ENCODE measurements at regions not wholly inside any gene's neighbourhood (a gene's known extent, or its start where the extent isn't known, plus 50 kb on each side); places are given as distances from the start of the nearest gene placed in this dataset.
"Not testable (repeated sequence)": the region's sequence is repeated elsewhere in the genome, so short reads cannot be mapped to it uniquely, and the experiment has no call there.

DNA sequence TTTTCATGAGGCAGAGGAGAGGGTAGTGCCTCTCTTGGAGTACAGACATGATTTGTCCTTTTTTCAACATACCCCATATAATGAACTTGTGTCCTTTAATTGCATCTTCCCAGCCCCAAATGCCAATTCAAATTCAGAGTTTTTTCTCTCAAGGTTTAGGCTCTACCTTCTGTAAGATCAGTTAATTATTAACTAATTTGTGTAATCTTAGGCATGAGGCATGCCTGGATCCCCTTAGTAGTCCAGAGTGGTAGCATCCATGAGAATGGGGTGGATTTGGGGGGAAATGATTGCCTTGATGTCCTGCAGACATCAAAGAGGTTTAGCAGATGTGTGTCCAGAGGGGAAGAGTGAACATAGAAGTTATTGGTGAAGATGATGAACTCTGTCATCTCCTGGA lies 533.3 kb downstream of the LRRC70 start:
- DNase-seq (ENCODE audit: low spot score), result no peak

DNA sequence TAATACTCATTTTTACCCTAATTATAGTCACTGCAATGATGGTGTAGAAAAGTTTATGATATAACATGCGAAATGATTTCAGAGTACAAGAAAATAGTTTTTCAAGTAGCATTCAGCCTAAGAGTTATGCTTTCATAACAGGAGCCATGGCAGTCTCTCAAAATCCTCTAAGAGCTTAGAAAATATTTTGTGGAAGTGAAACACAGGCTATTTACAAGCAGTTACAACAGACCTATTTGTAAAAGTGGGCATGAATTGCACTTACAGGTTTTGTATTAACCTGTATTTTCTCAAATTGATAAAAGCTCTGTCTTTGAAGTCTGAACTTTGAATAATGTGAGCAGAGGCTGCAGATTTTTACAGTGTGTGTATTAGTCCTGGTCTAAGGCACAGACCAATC lies 523.3 kb downstream of the LRRC70 start:
- DNase-seq (ENCODE audit: low spot score), result no peak

DNA sequence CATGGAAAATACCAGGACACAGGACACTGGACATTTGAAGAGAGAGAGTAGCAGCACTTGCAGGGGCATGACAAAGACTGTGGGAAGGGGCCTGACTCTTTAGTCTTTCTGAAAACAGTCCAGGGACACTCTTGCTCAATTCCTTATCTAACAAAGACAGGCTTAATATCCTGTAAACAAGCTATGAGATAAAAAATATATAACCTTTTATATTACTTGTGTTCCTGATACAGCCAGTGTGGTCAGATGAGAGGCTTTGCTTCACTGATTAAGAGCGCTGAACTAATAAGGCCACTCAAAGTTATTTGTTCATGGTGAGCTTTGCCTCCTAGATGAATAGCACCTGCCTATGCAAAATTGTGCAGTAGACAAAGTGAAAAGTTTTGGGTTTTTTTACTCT lies 518.7 kb downstream of the LRRC70 start:
- DNase-seq (ENCODE audit: low spot score), result no peak

DNA sequence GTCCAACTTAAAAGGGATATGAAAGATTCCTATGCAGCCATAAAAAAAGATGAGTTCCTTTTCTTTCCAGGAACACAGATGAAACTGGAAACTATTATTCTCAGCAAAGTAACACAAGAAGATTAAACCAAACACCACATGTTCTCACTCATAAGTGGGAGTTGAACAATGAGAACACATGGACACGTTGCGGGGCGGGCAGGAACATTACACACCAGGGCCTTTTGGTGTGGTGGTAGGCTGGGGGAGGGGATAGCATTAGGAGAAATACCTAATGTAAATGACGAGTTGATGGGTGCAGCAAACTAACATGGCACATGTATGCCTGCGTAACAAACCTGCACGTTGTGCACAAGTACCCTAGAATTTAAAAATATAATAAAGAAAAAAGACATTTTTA lies 516.1 kb downstream of the LRRC70 start:
- DNase-seq (ENCODE audit: low spot score), result no peak

DNA sequence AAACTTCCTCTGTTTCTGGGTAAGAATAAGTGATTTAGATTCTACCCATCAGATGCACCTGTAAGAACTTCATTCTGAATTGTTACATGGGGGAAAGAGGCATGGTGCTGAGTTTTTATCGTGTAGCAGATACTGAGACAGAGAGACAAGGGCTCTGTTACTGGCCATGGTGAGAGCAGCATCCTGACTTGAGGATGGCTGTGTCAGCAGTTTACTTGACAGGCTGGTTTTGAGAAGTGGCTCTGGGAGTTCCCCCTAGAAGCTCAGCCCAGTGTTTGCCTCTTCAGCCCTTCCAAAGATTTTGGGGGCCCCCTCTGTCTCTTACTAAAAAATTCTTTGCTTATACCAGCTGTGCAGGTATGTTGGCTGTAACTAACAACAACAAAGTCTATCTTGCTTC lies 510.5 kb downstream of the LRRC70 start:
- DNase-seq (ENCODE audit: low spot score), result no peak

DNA sequence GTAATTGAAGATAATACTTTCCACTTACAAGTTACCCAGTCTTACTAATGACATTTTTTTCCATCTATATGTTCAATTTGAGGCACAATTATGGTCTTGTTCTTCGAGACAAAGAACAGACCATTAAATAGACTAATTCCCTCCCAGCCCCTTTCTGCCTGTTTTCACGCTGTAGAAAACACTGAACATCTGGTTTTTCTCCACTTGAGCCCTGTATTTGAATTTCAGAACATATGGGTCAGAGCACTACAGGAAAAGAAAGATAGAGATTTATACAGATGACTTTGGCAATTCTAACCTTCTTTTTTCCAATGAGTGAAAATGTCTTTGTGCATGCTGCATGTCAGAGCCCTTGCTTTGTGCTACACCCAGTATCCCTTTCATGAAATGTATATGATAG lies 506.9 kb downstream of the LRRC70 start:
- DNase-seq (ENCODE audit: low spot score), result no peak

DNA sequence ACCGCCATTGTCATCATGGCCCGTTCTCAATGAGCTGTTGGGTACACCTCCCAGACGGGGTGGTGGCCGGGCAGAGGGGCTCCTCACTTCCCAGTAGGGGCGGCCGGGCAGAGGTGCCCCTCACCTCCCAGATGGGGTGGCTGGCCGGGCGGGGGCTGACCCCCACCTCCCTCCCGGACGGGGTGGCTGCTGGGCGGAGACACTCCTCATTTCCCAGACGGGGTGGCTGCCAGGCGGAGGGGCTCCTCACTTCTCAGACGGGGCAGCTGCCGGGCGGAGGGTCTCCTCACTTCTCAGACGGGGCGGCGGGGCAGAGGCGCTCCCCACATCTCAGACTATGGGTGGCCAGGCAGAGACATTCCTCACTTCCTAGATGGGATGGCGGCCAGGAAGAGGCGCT lies 505.1 kb downstream of the LRRC70 start:
- DNase-seq (ENCODE audit: low spot score), result not testable (repeated sequence)

DNA sequence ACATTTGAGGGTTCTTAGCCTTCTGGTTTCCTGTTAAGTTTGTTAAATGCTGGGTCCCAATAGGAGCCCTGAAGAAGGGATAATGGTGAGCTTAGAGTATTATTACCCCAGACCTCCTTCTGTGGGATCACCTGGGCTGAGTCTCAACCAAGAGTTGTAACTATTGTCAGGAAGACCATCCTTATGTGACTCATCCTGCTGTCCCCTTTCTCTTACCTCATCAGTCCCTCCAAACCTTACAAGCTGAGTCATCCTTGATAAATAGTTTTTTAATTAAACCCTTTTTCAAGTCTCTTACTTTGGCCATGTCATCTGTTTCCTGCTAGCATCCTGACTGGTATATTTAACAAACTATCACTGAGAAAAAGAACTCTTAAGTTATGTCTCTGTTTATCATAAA lies 502.8 kb downstream of the LRRC70 start:
- DNase-seq (ENCODE audit: low spot score), result no peak

DNA sequence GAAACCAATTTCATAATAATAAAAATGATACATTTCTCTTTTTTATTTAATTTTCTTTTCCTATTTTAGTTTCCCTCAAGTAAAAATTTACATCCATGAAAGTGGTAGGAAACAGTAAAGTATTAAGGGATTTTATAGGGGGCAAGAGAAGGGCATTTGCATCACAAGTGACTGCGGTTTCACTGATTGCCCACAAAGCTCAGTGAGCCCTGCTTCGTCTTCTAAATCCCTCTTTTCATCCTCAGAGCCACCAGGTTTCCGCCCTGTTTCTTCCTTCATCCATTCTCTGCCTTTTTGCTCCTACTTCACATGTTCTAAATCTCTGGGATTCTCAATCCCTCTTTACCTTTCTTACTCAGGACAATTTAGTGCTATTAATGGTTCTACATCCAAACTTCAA lies 491.4 kb downstream of the LRRC70 start:
- DNase-seq (ENCODE audit: low spot score), result no peak

DNA sequence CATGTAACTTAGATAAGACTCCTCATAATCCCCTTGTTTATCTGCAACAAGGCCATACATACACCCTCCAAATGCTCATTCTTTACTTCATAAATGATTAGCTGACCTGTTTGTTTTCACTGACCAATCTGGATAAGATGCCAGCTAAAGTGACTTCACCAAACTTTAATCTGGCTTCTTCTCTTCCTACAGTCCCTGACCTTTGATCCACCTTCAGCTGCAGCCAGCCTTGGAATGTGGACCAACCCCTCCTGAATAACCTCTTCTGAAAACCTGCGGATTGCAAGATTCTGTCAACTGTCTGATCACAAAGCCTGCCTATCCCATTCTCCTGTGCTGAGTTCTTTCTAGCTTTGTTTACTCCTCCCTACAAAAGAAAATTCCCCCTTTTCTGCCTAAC lies 476.8 kb downstream of the LRRC70 start:
- no peak for DNase-seq (ENCODE audit: low spot score)

DNA sequence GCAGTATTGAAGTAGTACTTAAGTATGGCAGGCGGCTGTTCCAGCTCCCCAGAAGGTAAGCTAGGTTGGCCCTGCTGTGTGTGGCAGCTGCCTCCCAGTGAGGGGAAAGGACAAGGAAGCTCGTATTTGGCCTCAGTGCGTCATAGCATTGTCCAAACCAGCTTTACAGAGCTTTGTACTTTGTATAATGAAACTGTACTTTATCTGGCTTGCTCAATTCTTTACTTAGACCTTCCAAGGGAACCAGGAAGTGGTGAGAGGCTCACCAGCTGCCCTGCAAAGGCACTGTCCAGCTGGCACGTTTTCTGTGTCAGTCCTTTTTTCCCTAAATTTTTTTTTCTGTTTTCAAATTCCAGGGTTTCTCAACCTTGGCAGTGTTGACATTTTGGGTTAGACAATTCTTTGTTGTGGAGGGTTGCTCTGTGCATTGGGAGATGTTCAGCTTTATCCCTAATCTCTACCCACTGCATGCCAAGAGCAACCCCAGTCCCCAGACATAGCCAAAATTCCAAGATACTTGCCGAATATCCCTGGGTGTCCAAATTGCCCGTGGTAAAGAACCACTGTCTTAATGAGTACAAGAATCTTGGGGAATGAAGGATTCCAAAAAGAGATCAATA lies 474.5 kb downstream of the LRRC70 start:
- DNase-seq (ENCODE audit: low spot score), result no peak

DNA sequence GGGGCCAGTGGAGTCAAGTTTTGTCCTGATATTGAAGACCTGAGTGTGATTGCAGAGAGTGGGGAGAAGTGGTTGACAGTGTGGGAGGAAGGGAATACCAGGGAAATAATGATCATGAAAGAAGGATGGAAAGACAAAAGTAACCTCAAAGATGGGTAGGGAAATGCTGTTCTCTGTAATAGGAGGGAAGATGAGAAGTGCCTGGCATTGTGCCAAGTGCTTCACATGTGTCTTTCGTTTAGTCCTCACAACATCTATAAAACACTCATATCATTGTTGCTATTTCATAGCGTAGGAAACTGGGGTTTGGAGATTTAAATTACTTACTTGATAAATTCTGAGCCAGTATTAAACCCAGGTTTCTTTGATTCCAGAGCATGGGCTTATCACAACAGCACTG lies 472.3 kb downstream of the LRRC70 start:
- DNase-seq (ENCODE audit: low spot score), result no peak

DNA sequence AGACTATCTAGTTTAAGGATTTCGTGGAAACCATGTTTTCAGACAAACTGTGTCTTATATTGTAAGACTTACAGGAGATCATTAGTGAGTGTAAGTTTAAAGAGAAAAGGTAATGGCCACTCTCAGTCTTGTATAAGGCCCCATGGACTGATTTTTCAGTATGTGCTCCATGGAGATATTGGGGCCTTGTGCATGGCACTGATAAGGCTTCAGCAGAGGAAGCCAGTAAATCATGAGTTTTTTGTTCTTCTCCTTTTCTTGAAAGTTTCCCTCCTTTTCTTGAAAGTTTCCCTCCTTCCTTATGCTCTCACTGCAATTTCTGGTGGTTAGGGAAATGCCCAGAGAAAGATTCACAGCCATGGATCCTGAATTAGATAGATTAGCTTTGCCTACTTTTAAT lies 471.3 kb downstream of the LRRC70 start:
- no peak for DNase-seq (ENCODE audit: low spot score)

DNA sequence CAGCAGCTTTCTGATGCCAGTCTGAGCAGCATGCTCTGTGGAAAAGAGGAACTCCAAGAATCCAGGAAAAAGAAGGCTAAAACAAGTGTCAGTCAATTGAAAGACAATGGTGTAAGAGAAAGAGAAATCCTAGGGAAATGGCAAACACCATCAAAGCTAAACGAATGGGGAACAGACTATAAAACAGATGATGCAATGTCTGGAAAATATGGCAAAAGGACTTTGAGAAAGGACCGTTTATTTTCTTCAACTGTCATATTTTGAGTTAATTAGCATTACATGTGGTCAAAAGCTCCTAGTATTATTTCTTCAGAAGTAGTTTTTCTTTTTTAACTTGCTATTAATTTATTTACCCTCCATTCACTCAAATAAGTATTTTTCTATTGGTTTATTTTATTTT lies 465.2 kb downstream of the LRRC70 start:
- DNase-seq (ENCODE audit: low spot score), result no peak

DNA sequence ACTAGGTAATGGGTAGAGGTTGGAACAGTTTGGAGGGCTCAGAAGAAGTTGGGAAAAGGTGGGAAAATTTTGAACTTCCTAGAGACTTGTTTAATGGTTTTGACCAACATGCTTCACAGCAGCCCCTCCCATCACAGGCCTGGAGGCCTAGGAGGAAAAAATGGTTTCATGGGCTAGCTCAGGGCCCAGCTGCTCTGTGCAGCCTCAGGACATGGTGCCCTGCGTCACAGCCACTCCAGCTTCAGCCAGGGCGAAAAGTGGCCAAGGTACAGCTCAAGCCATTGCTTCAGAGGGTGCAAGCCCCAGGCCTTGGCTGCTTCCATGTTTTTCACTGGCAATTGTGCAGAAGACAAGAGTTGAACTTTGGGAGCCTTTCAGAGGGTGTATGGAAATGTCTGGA lies 453.7 kb downstream of the LRRC70 start:
- no peak for DNase-seq (ENCODE audit: low spot score)

DNA sequence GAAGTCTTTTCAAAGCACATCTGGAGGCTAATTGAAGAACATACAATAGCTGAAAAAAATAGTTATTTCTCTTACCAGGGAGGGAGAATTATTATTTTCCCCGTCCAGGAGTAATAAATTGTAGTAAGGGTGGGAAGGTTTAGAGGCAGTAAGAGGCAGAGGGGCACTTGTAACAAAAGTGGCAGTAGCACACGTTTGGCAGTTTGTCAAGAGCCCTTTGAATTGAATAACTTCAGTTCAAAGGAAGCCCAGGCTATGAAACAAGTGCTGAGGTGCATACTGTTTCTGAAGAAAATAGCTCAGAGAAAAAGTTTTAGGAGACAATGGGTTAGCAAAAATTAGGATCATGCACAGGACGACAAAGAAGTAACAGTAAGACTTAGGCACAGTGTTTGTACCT lies 451.3 kb downstream of the LRRC70 start:
- no peak for DNase-seq (ENCODE audit: low spot score)

DNA sequence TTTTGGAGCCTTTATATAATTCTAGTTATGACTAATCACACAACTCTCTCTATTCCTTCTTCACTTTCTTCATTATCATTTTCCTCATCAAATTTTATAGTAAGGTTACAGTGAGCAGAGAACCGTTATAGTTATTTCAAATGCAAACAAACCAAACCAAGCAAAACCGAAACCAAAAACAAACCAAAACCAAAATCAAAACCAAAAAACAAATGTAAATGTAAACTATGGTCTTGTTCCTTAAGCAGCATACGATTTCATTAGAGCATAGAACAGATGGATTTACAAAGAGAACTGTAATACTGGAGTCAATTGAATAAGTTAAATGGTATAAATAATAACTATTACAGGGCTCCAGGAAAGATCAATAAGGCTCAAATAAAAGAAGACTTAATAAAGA lies 447.1 kb downstream of the LRRC70 start:
- DNase-seq (ENCODE audit: low spot score), result no peak

DNA sequence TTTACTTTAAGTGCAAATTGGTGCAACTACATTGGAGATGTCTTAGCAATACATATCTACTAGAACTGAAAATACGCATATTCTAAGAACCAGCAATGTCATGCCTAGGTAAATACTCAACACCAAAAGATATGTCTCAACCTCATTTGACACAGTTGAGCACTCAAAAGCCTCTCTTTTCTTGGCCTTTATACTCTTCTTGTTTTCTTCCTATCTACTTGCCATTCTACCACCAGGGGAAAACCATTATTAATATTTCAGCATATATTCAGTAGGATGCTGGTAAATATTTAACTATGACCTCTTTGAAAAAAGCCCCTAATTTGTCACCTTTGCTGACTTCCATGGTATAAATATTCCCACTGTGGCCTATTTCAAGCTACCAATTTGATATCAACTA lies 443.8 kb downstream of the LRRC70 start:
- no peak for DNase-seq (ENCODE audit: low spot score)

DNA sequence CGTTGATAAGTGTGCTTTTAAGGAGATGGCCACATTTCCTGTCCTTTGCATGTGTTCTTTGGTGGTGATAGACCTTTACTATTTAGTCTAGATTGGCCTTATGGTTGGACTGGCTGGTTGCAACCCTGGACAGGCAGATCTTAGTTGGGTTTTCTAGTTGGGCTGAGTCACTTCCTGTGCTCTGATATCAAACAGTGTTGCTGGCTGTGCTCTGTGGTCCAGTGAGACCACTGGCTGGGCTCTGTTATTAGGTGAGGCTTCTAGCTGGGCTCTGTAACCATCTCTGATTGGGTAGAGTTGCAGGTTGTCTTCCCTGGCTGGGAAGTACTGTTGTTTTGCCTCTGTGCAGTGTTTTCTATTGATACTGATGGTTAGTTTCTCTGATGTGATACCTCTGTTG lies 432.5 kb downstream of the LRRC70 start:
- DNase-seq (ENCODE audit: low spot score), result no peak

DNA sequence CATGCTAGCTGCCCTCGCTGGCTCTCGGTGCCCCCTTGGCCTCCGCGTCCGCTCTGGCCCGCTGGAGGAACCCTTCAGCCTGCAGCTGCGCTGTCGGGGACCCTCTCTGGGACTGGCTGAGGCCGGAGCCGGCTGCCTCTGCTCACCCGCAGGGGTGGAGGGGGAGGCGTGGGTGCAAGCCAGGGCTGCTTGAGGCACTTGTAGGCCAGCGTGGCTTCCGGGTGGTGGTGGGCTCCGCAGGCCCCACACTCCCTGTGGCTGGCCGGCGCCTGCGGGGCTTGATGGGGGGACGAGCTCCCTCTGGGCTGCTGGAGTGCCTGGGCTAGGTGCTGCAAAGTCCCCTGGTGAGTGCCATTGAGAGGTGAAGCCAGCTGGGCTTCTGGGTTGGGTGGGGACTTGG lies 429.6 kb downstream of the LRRC70 start:
- no peak for DNase-seq (ENCODE audit: low spot score)

DNA sequence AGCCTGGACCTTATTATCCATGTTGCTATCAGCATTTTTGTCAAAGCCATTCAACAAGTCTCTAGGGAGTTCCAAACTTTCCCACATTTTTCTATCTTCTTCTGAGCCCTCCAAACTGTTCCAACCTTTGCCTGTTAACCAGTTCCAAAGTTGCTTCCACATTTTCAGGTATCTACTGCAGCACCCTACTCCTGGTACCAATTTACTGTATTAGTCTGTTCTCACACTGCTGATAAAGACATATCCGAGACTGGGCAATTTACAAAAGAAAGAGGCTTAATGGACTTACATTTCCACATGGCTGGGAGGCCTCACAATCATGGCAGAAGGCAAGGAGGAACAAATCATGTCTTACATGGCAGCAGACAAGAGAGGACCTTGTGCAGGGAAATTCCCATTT lies 416.2 kb downstream of the LRRC70 start:
- DNase-seq (ENCODE audit: low spot score), result not testable (repeated sequence)

DNA sequence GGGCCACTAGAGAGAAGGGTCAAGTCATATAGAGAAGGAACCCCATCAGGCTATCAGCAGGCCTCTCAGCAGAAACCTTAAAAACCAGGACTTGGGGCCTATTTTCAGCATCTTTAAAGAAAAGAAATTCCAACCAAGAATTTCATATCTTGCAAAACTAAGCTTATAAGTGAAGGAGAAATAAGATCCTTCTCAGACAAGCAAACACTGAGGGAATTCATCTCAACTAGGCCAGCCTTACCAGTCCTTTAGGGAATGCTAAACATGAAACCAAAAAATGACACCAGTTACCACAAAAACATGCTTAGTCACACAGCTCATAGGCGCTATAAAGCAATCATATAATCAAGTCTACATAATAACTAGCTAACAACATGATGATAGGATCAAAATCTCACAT lies 407.1 kb downstream of the LRRC70 start:
- DNase-seq (ENCODE audit: low spot score), result no peak

DNA sequence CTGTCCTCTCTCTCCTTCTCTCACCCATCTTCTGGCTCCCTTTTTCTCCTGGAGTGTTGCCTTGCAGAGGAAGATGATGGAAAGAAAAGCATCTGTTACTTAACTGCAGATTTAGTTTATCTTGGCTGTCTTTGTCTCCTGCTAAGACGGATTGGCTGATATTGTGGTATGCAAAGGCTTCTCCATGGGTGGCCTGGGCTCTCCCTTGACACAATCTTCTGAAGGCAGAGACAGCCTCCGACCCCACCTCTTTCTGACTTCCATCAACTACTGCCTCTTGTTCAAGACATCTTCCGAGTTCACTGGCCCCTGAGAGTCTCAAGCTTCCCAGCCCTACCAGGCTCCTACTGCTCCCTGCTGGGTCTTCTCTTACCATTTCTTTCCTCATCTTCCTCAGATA lies 403.7 kb downstream of the LRRC70 start:
- no peak for DNase-seq (ENCODE audit: low spot score)

DNA sequence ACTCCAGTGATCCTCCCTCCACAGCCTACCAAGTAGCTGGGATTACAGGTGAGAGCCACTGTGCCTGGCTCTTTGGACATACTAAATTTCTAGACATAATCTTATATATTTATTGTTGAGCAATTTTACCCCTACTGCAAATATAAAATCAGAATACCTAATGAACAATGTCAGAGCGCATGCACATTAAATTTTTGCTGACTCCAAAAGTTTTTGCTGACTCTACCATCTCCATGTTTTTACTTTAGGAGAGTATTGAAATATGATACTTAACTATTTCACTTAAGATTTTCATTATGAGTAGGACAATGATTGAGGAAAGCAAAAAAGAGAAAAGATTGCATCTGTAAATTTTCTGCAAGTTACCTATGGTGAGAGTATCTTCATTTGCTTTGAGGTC lies 402.3 kb downstream of the LRRC70 start:
- DNase-seq (ENCODE audit: low spot score), result no peak

DNA sequence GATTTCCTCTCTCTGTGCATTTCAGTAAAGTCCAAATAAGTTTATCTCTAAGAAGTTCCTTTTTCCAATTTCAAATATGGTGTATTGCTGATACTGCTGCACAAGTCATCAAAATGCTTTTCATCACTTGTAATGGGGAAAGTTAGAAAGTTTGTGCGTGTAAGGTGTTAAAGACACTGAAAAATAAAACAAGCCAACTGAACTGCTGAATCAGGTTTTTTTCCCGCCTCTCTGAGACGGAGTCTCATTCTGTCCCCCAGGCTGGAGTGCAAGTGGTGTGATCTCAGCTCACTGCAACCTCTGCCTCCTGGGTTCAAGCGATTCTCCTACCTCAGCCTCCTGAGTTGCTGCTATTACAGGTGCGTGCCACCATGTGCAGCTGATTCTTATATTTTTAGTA lies 400.9 kb downstream of the LRRC70 start:
- DNase-seq (ENCODE audit: low spot score), result no peak

Data from D341Med (cell line).